Smooth muscle cell (in vitro differentiated cells): ENCODE measurements at regions not wholly inside any gene's neighbourhood (a gene's known extent, or its start where the extent isn't known, plus 50 kb on each side); places are given as distances from the start of the nearest gene placed in this dataset.

Source experiments
- DNase-seq: peaks from one replicate; lab custom pipeline; 2025; ENCODE audit not compliant: unreplicated experiment; lab: John Stamatoyannopoulos, UW
- H2AFZ ChIP-seq: fragments of 200-600 bp; sonication (generic); 2 replicates; pipeline ENCODE4 v1.6.0; 2016; ENCODE audit warnings: antibody characterized with exemption, low read depth, mild to moderate bottlenecking
- H3F3A ChIP-seq: fragments of 200-600 bp; sonication (generic); 2 replicates; pipeline ENCODE4 v1.6.0; 2017; ENCODE audit warnings: antibody characterized with exemption, low read depth
- H3K27ac ChIP-seq: fragments of 200-600 bp; sonication (generic); 2 replicates; pipeline ENCODE4 v1.5.1; 2016; ENCODE audit warnings: low read depth, mild to moderate bottlenecking
- H3K27me3 ChIP-seq: fragments of 200-600 bp; sonication (generic); 2 replicates; pipeline ENCODE4 v1.6.1; 2016; ENCODE audit warnings: low read depth, mild to moderate bottlenecking
- H3K36me3 ChIP-seq: fragments of 200-600 bp; sonication (generic); 2 replicates; pipeline ENCODE4 v1.5.1; 2016; ENCODE audit warnings: low read depth
- H3K4me1 ChIP-seq: fragments of 200-600 bp; sonication (generic); 2 replicates; pipeline ENCODE4 v1.5.1; 2016; ENCODE audit warnings: low read depth
- H3K4me2 ChIP-seq: fragments of 200-600 bp; sonication (generic); 2 replicates; pipeline ENCODE4 v1.6.0; 2016; ENCODE audit warnings: mild to moderate bottlenecking
- H3K4me3 ChIP-seq: fragments of 200-600 bp; sonication (generic); 2 replicates; pipeline ENCODE4 v1.5.1; 2016; ENCODE audit warnings: mild to moderate bottlenecking
- H3K79me2 ChIP-seq: fragments of 200-600 bp; sonication (generic); 2 replicates; pipeline ENCODE4 v1.6.0; 2016; ENCODE audit warnings: low read depth, mild to moderate bottlenecking
- H3K9ac ChIP-seq: fragments of 200-600 bp; sonication (generic); 2 replicates; pipeline ENCODE4 v1.6.0; 2016; ENCODE audit warnings: low read depth
- H3K9me3 ChIP-seq: fragments of 200-600 bp; sonication (generic); replicated peaks from 2 replicates; pipeline ENCODE4 v1.5.1; 2016; ENCODE audit warnings: low read depth
- H4K20me1 ChIP-seq: fragments of 200-600 bp; sonication (generic); 2 replicates; pipeline ENCODE4 v1.6.0; 2016; ENCODE audit warnings: low read depth
- CTCF ChIP-seq: fragments of 200-600 bp; sonication (generic); IDR thresholded peaks from 2 replicates; pipeline ENCODE4 v1.5.1; 2017; ENCODE audit warnings: borderline replicate concordance, mild to moderate bottlenecking, antibody characterized with exemption; ENCODE audit not compliant: insufficient read depth, poor library complexity, severe bottlenecking
- WGBS: methylation state at CpG from one replicate; pipeline ENCODE4 v1.1.7; 2016; ENCODE audit warnings: low lambda C conversion rate; 5-methylcytosine and 5-hydroxymethylcytosine counted together

- no peak overlapping the region for H3K9ac ChIP-seq
- H3K27me3 ChIP-seq: no peaks in the 10 kb centered on the region
- no peaks in the 10 kb centered on the region for H3K36me3 ChIP-seq
- peaks cover 19% of the 10 kb centered on the region for H3K79me2 ChIP-seq
- H3F3A ChIP-seq: peaks cover 20% of the 10 kb centered on the region
- H4K20me1 ChIP-seq: peaks cover 90% of the 10 kb centered on the region
- no peaks in the 10 kb centered on the region for H3K9me3 ChIP-seq
- no peak overlapping the region for H3K4me2 ChIP-seq
- peak overlapping the region; percentile 52 for H3K27ac ChIP-seq
- peaks cover 18% of the 10 kb centered on the region for H3K4me1 ChIP-seq
- no peak for TF ChIP-seq CTCF
- 45% methylated on average over 9 of the region's 9 CpGs for WGBS
- DNase-seq: no peak
- no peak overlapping the region for H3K4me3 ChIP-seq
- no peak overlapping the region for H2AFZ ChIP-seq
Measured at GRCh38 chr12:124462750-124463149, 104.7 kb downstream of the NCOR2 start.

GRCh38 chr12:124461851-124462623, 105.4 kb downstream of the NCOR2 start:
- DNase-seq: no peak
- H3K9ac ChIP-seq: no peak overlapping the region
- H2AFZ ChIP-seq: no peak overlapping the region
- peaks cover 20% of the 10 kb centered on the region for H3F3A ChIP-seq
- H3K4me1 ChIP-seq: peaks cover 24% of the 10 kb centered on the region
- no peaks in the 10 kb centered on the region for H3K36me3 ChIP-seq
- peaks cover 97% of the 10 kb centered on the region for H4K20me1 ChIP-seq
- 90% methylated on average over 22 of the region's 22 CpGs for WGBS
- H3K27me3 ChIP-seq: no peaks in the 10 kb centered on the region
- TF ChIP-seq CTCF: no peak
- no peak overlapping the region for H3K4me2 ChIP-seq
- H3K79me2 ChIP-seq: peaks cover 19% of the 10 kb centered on the region
- H3K9me3 ChIP-seq: no peaks in the 10 kb centered on the region
- H3K4me3 ChIP-seq: no peak overlapping the region
- no peak overlapping the region for H3K27ac ChIP-seq

GRCh38 chr12:124461241-124461673, 106.2 kb downstream of the NCOR2 start:
- Histone ChIP-seq H3K9me3 (no peaks in the 10 kb centered on the region), H3K27ac (no peak overlapping the region), H4K20me1 (peaks cover 100% of the 10 kb centered on the region), H3K9ac (no peak overlapping the region), H3K4me2 (no peak overlapping the region), H3K27me3 (no peaks in the 10 kb centered on the region), H3K79me2 (peaks cover 19% of the 10 kb centered on the region), H3K4me1 (peaks cover 24% of the 10 kb centered on the region), H2AFZ (no peak overlapping the region), H3K4me3 (no peak overlapping the region), H3K36me3 (no peaks in the 10 kb centered on the region), H3F3A (peaks cover 20% of the 10 kb centered on the region)
- no peak for TF ChIP-seq CTCF
- no peak for DNase-seq
- 97% methylated on average over 16 of the region's 17 CpGs for WGBS

GRCh38 chr12:124460771-124461170, 106.6 kb downstream of the NCOR2 start:
- no peak overlapping the region for H3K27ac ChIP-seq
- peaks cover 20% of the 10 kb centered on the region for H3F3A ChIP-seq
- peaks cover 100% of the 10 kb centered on the region for H4K20me1 ChIP-seq
- peaks cover 24% of the 10 kb centered on the region for H3K4me1 ChIP-seq
- H3K4me2 ChIP-seq: no peak overlapping the region
- H3K9me3 ChIP-seq: no peaks in the 10 kb centered on the region
- 96% methylated on average over 9 of the region's 9 CpGs for WGBS
- H3K79me2 ChIP-seq: peaks cover 19% of the 10 kb centered on the region
- no peak for DNase-seq
- H3K36me3 ChIP-seq: no peaks in the 10 kb centered on the region
- no peaks in the 10 kb centered on the region for H3K27me3 ChIP-seq
- no peak overlapping the region for H3K4me3 ChIP-seq
- H2AFZ ChIP-seq: no peak overlapping the region
- TF ChIP-seq CTCF: no peak
- H3K9ac ChIP-seq: no peak overlapping the region
